CD4-positive, CD25-positive, alpha-beta regulatory T cell (primary cell): ENCODE measurements at regions not wholly inside any gene's neighbourhood (a gene's known extent, or its start where the extent isn't known, plus 50 kb on each side); places are given as distances from the start of the nearest gene placed in this dataset.

Experiments used
- ATAC-seq, 2 donors: fragments of 150-1000 bp; cut with Tn5 transposase; one replicate each; pipeline ENCODE4 v1.10.0; 2021; ENCODE audit warnings: low read depth in 2 of 2, moderate number of reproducible peaks in 2 of 2, moderate library complexity in 1 of 2
- DNase-seq, 3 donors: peaks; one replicate each; pipeline versions ENCODE4 v3.0.0 to v3.0.0-alpha.2; 2012 to 2022; ENCODE audit warnings: mixed read lengths in 1 of 3
- H3K27ac ChIP-seq: one replicate; pipeline ENCODE4 v1.7.0; 2013; ENCODE audit warnings: mild to moderate bottlenecking, low read length; ENCODE audit not compliant: insufficient read depth, poor library complexity, severe bottlenecking
- H3K27me3 ChIP-seq: one replicate; pipeline ENCODE4 v1.7.0; 2013; ENCODE audit warnings: low read length; ENCODE audit not compliant: control insufficient read depth, insufficient read depth
- H3K36me3 ChIP-seq: one replicate; pipeline ENCODE4 v1.7.0; 2013; ENCODE audit warnings: mild to moderate bottlenecking, low read length, moderate library complexity; ENCODE audit not compliant: control insufficient read depth, insufficient read depth
- H3K4me1 ChIP-seq: 2 replicates; pipeline ENCODE4 v1.7.0; 2013; ENCODE audit warnings: mild to moderate bottlenecking, low read length; ENCODE audit not compliant: insufficient read depth, control insufficient read depth, poor library complexity, severe bottlenecking
- H3K4me3 ChIP-seq: one replicate; pipeline ENCODE4 v1.7.0; 2013; ENCODE audit warnings: low read depth, mild to moderate bottlenecking, low read length, moderate library complexity
- H3K9me3 ChIP-seq, 2 experiments: 1 replicate in 1 of 2; 2 replicates in 1 of 2; pipeline ENCODE4 v1.7.0; 2013; ENCODE audit warnings: low read length in 2 of 2, mild to moderate bottlenecking in 1 of 2, moderate library complexity in 1 of 2; ENCODE audit not compliant: control insufficient read depth in 2 of 2
- H3K27ac Mint-ChIP-seq, 3 donors: one replicate each; pipeline ENCODE4 v1.8.0; 2020 to 2022; ENCODE audit warnings: mild to moderate bottlenecking in 3 of 3, mixed read lengths in 3 of 3, moderate library complexity in 2 of 3
- H3K27me3 Mint-ChIP-seq: one replicate; pipeline ENCODE4 v1.8.0; 2022; ENCODE audit warnings: mild to moderate bottlenecking, mixed read lengths
- H3K36me3 Mint-ChIP-seq: one replicate; pipeline ENCODE4 v1.8.0; 2020; ENCODE audit warnings: mixed read lengths
- H3K4me1 Mint-ChIP-seq, 4 donors: one replicate each; pipeline ENCODE4 v1.8.0; 2020 to 2022; ENCODE audit warnings: mixed read lengths in 4 of 4, mild to moderate bottlenecking in 1 of 4
- H3K4me3 Mint-ChIP-seq, 4 donors: one replicate each; pipeline ENCODE4 v1.8.0; 2020 to 2022; ENCODE audit warnings: mild to moderate bottlenecking in 4 of 4, mixed read lengths in 4 of 4, moderate library complexity in 3 of 4
- H3K9me3 Mint-ChIP-seq, 7 donors: one replicate each; pipeline ENCODE4 v1.8.0; 2020 to 2022; ENCODE audit warnings: mixed read lengths in 7 of 7, mild to moderate bottlenecking in 3 of 7, moderate library complexity in 2 of 7

DNA sequence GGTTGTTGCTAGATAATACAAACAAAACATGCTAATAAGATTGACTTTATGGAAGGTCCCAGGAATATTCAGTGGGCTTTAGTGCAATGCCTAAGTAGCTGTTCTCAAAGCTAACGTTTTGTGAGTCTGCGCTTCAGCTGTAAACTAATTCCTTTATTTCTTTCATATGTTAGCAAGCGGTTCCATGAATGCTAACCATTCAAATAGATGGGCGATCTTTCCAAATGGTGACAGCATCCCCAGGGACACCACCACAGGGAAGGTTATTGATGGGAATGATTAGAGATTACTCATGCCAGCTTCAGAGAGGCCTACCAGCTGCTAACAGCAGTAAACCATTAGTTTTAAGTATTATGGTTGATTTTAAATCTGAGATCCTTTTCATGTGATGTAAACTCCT, 405.7 kb upstream of the MCTP2 start:
- Histone ChIP-seq H3K4me1 (no peaks in the 10 kb centered on the region), H3K27ac (no peak overlapping the region), H3K36me3 (no peaks in the 10 kb centered on the region), H3K27me3 (no peaks in the 10 kb centered on the region), H3K4me3 (no peak overlapping the region), H3K9me3 (no peaks in the 10 kb centered on the region)
- Mint-ChIP-seq H3K4me1 (no peaks in the 10 kb centered on the region), H3K27ac (no peak overlapping the region), H3K36me3 (no peaks in the 10 kb centered on the region), H3K4me3 (no peak overlapping the region), H3K27me3 (no peaks in the 10 kb centered on the region), H3K9me3 (peaks cover 0 to 2% (median 0%) of the 10 kb centered on the region in 7 donors)
- DNase-seq (no peak), ATAC-seq (no peak)

DNA sequence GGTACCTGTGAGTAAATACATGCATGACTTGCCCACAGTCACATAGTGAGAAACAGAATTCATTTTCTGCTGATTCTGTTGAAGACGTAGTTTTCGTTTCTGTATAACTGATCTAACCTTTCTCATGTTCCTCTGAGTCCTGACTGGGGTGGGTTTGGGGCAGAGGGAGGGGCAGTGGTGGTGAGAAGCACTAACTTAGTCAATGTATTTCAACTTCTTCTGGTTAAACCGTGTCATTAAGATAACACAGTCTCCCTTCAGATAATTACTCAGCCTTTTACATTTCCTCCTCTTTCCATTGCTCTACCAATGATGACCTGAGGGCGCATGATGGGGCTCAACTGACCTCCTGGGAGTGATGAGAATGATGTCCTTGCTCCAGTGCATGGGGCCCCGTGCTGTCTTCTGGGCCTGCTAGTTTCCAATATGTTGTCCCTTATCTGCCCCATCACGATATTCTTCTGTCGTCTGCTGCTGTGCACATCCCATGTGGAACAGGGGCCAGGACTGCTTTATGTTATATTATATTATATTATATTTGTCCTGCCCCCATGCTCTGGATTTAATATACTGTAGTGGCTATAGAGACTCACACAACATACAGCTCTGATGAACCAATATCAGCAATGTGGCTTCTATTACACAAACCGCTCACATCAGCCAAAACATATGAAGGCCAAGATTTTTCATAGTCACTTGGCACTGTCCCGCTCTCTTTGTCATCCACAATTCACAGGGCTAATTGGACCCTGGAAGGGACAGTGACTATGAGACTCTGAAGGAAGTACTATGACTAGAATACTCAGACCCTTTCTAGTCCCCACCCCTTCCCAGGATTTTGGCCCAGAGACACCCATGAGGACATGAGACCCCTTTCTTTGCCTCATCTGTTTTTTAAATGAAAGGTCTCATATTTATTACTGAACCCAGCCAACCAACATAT, 407.1 kb upstream of the MCTP2 start:
- no peaks in the 10 kb centered on the region for H3K4me1 ChIP-seq
- Mint-ChIP-seq H3K27ac (no peak overlapping the region), H3K27me3 (no peaks in the 10 kb centered on the region), H3K9me3 (peaks cover 0 to 2% (median 0%) of the 10 kb centered on the region in 7 donors), H3K4me1 (no peaks in the 10 kb centered on the region), H3K36me3 (no peaks in the 10 kb centered on the region), H3K4me3 (no peak overlapping the region)
- no peaks in the 10 kb centered on the region for H3K36me3 ChIP-seq
- no peaks in the 10 kb centered on the region for H3K9me3 ChIP-seq
- no peaks in the 10 kb centered on the region for H3K27me3 ChIP-seq
- ATAC-seq (no peak), DNase-seq (no peak)
- no peak overlapping the region for H3K27ac ChIP-seq
- no peak overlapping the region for H3K4me3 ChIP-seq

DNA sequence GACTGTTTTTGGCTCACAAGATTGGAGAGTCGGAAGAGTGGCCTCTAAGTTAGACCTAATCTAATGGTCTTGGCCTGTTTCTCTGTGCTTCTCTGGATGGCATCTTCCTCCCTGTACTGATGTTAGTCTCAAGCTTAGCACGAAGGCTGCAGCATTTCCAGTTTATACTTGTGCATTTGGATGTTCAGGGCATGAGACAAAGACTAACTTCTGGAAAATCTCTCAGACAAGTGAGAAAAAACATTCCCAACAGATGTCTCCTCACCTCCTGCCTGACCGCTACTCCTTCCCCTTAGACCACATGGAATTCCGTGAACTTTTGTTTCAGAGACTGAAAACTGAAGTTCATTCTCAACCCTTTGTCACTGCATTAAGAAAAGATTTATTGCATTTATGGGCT, 410.8 kb upstream of the MCTP2 start:
- no peak overlapping the region for H3K27ac ChIP-seq
- no peaks in the 10 kb centered on the region for H3K4me1 ChIP-seq
- no peak for DNase-seq
- Mint-ChIP-seq H3K9me3 (peaks cover 0 to 11% (median 2%) of the 10 kb centered on the region in 7 donors), H3K36me3 (no peaks in the 10 kb centered on the region), H3K4me1 (no peaks in the 10 kb centered on the region), H3K4me3 (no peak overlapping the region), H3K27ac (no peak overlapping the region), H3K27me3 (no peaks in the 10 kb centered on the region)
- H3K36me3 ChIP-seq, result no peaks in the 10 kb centered on the region
- H3K4me3 ChIP-seq, result no peak overlapping the region
- no peaks in the 10 kb centered on the region for H3K9me3 ChIP-seq
- no peak for ATAC-seq
- no peaks in the 10 kb centered on the region for H3K27me3 ChIP-seq

DNA sequence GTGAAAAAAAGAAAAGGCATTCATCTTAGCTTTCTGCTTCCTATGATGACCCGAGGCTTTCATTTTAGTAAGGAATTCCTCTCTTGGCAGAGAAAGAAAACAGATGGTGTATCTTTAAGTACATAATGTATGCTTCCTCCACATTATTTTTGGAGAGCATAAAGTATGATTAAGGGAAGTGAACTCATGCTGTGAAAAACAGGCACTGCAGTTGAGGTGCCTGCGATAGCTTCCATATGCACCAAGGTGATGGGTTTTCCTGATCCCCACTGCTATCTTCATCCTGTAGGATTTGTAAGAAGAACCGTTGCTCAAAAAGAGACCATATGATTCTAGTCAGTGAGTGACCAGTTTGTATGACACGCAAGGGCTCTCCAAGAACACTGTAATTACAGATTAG, 411.5 kb upstream of the MCTP2 start:
- Mint-ChIP-seq H3K36me3 (no peaks in the 10 kb centered on the region), H3K4me3 (no peak overlapping the region), H3K4me1 (no peaks in the 10 kb centered on the region), H3K27me3 (no peaks in the 10 kb centered on the region), H3K27ac (no peak overlapping the region), H3K9me3 (peaks cover 0 to 11% (median 2%) of the 10 kb centered on the region in 7 donors)
- no peaks in the 10 kb centered on the region for H3K27me3 ChIP-seq
- ATAC-seq, result no peak
- H3K36me3 ChIP-seq, result no peaks in the 10 kb centered on the region
- H3K4me3 ChIP-seq, result no peak overlapping the region
- H3K4me1 ChIP-seq, result no peaks in the 10 kb centered on the region
- no peaks in the 10 kb centered on the region for H3K9me3 ChIP-seq
- DNase-seq, result no peak
- no peak overlapping the region for H3K27ac ChIP-seq

DNA sequence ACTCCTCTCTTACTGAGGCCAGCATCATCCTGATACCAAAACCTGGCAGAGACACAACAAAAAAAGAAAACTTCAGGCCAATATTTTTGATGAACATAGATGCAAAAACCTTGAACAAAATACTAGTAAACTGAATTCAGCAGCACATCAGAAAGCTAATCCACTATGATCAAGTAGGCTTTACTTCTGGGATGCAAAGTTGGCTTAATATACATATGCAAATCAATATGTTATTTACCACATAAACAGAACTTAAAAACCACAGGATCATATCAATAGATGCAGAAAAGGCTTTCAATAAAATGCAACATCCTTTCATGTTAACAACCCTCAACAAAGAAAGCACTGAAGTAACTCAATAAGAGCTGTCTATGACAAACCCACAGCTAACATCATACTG, 414.5 kb upstream of the MCTP2 start:
- no peaks in the 10 kb centered on the region for H3K4me1 ChIP-seq
- Mint-ChIP-seq H3K9me3 (peaks cover 0 to 11% (median 4%) of the 10 kb centered on the region in 7 donors), H3K4me1 (no peaks in the 10 kb centered on the region), H3K27ac (no peak overlapping the region), H3K4me3 (no peak overlapping the region), H3K36me3 (no peaks in the 10 kb centered on the region), H3K27me3 (no peaks in the 10 kb centered on the region)
- no peak overlapping the region for H3K27ac ChIP-seq
- H3K4me3 ChIP-seq, result no peak overlapping the region
- H3K27me3 ChIP-seq, result no peaks in the 10 kb centered on the region
- no peaks in the 10 kb centered on the region for H3K9me3 ChIP-seq
- DNase-seq, result no peak
- no peak for ATAC-seq
- H3K36me3 ChIP-seq, result no peaks in the 10 kb centered on the region

DNA sequence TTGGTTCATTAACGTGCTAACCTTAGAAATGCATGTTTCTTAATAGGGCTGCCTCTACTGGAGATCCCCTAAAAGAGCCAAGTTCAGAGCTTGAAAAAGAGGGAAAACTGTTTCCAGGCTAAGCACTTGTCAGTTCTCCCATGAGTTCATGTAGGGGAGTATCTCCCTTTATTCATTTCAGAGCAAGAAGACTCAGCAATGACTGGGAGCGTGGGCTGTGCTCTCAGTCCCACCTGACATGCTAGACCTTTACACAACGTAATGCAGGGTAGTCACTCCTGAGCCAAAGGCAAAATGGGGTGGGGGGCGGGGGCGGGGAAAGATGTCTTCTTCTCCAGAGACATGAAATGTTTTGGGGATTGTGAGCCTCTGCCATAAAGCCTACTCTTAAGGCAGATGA, 420.1 kb upstream of the MCTP2 start:
- H3K36me3 Mint-ChIP-seq, result no peaks in the 10 kb centered on the region
- no peak for DNase-seq
- Histone ChIP-seq H3K9me3 (no peaks in the 10 kb centered on the region), H3K4me3 (no peak overlapping the region), H3K36me3 (no peaks in the 10 kb centered on the region), H3K27ac (no peak overlapping the region), H3K4me1 (no peaks in the 10 kb centered on the region), H3K27me3 (no peaks in the 10 kb centered on the region)
- no peak overlapping the region for H3K27ac Mint-ChIP-seq
- no peak for ATAC-seq
- H3K4me3 Mint-ChIP-seq, result no peak overlapping the region
- no peaks in the 10 kb centered on the region for H3K27me3 Mint-ChIP-seq
- H3K9me3 Mint-ChIP-seq, result peaks cover 0 to 5% (median 0%) of the 10 kb centered on the region in 7 donors
- no peaks in the 10 kb centered on the region for H3K4me1 Mint-ChIP-seq

DNA sequence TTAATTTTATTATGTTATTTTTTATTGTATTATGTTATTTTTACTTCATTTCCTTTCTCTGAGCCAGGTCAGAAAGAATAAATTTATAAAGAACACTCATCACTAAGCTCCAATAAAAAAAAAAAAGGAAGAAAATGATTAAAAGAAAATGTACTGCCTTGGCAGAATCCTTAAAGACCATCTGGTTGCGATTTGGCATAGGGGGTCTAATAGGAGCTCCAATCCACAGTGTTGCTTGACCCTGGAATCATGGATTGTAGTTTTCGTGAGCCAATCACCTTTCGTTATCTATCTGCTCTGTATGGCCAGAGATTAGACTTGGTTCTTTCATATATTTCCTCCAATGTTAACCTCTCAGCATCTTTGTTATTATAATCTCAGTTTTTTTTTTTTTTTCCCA, 421.8 kb upstream of the MCTP2 start:
- no peak overlapping the region for H3K27ac Mint-ChIP-seq
- no peak for ATAC-seq
- no peak for DNase-seq

More for the DNA sequence above, 421.8 kb upstream of the MCTP2 start:
- Histone ChIP-seq H3K4me3 (no peak overlapping the region), H3K9me3 (no peaks in the 10 kb centered on the region), H3K36me3 (no peaks in the 10 kb centered on the region), H3K27me3 (no peaks in the 10 kb centered on the region), H3K4me1 (no peaks in the 10 kb centered on the region), H3K27ac (no peak overlapping the region)
- Mint-ChIP-seq H3K4me3 (no peak overlapping the region), H3K27me3 (no peaks in the 10 kb centered on the region), H3K4me1 (no peaks in the 10 kb centered on the region), H3K36me3 (no peaks in the 10 kb centered on the region), H3K9me3 (peaks cover 0 to 2% (median 0%) of the 10 kb centered on the region in 7 donors)
